HG02623 (cell line): ENCODE measurements at regions not wholly inside any gene's neighbourhood (a gene's known extent, or its start where the extent isn't known, plus 50 kb on each side); places are given as distances from the start of the nearest gene placed in this dataset.
"Not testable (repeated sequence)": the region's sequence is repeated elsewhere in the genome, so short reads cannot be mapped to it uniquely, and the experiment has no call there.

Source experiments
- ATAC-seq: cut with Tn5 transposase; IDR thresholded peaks from one replicate; pipeline ENCODE4 v1.9.1; 2021; ENCODE audit warnings: moderate library complexity; ENCODE audit not compliant: unreplicated experiment

DNA sequence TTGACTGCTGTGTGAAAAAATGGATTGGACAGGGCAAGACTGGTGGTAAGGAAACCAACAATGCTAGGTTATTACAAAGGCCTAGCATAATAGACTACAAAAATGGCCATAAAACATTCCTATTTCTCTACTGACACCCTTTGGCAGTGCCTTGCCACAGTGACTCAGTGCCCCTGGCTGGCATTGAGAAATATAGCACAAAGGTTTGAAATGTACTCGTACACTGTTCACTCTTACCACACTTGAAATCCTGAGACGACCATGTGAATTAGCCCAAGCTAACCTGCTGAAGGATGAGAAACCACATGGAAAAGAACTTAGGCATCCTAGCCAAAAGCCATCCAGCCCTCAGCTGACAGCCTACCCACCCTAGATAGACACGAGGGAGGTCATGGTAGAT lies 149.8 kb upstream of the PALMD start:
- no peak for ATAC-seq

DNA sequence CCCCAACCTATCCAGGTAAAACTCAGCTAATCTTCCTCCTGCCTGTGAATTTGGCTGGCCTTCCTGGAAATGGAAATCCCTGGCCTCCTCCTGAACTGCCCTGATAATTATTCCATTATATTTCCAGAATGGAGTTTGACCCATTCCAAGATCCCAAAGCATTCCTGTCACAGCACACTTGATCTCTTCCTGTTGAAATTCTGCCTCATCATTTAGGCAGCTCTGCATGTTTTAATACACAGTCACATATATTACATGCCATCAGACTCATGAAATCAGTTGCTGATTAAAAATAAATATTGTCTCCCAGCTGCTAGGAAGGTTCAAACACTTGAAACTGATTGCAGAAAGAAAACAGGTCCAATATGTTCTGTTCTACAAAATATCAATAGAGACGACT lies 148.2 kb upstream of the PALMD start:
- no peak for ATAC-seq

DNA sequence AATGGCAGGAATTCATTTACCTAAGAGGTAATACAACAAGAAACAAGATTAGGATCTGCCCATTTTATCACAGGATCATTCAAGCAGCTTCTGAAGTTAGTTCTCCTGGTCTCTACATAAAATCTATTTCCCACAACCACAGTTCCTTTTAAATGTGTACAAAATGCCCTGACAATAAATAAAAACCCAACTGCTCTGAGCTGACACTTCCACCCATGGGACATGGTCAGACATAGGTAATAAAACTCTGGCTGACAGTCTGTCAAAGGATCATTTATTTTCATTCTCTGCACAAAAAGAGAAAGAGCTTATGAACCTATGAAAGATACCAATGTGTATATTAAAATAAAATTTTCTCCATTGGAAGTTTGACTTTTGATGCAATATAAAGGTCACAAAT lies 145.4 kb upstream of the PALMD start:
- ATAC-seq = no peak

DNA sequence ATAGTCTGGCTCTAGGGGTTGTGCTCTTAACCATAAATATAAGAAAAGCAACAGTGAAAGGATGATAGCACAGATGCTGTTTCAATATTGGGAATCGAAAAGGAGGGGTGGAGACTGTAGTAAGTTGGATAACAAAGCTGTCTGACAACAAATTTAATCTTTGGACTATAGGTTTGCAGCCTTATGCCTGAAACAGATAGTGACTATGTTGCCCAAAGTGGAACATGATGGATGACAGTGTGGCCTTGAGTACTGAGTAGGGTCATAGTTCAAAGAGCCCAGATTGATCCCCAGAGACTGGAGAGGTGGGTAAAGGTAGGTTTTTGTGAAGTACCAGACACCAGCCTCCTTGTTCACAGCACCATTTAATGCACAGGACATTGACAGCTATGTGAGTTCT lies 144.0 kb upstream of the PALMD start:
- no peak for ATAC-seq

DNA sequence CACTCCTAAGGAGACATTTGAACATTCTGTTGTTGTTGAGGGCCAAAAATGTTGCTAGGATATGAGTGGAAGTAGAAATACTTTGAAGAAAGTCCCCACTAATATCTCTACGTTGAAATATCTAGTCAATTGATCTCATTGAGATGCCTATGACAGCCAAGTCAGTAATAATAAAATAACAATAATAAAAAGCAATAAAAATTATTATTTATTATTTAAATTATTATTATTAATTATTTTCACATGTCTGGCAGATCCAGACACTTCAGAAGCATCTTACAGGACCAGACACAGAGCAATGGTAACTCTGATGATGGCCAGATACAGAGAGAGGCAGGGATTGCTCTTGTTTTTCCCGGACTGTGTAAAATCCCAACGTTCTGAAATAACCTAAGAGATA lies 143.5 kb upstream of the PALMD start:
- ATAC-seq = no peak

GRCh38 chr1:99503276-99503747 lies 142.6 kb upstream of the PALMD start:
- no peak for ATAC-seq

GRCh38 chr1:99504287-99504686 lies 141.6 kb upstream of the PALMD start:
- no peak for ATAC-seq

DNA sequence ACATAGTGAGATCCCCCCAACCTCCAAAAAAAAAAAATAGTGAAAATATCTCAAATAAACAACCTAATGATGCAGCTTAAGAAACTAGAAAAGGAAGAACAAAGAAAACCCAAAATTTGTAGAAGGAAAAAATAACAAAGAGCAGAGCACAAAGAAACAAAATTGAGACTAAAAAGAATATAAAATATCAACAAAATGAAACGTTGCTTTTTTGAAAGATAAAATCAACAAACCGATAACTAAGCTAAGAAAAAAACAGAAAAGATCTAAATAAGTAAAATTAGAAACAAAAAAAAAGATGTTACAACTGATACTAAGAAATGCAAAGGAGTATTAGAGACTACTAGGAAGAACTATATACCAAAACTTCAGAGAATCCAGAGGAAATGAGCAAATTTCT lies 139.3 kb upstream of the PALMD start:
- no peak for ATAC-seq

GRCh38 chr1:99507446-99507845 lies 138.5 kb upstream of the PALMD start:
- not testable (repeated sequence) for ATAC-seq

DNA sequence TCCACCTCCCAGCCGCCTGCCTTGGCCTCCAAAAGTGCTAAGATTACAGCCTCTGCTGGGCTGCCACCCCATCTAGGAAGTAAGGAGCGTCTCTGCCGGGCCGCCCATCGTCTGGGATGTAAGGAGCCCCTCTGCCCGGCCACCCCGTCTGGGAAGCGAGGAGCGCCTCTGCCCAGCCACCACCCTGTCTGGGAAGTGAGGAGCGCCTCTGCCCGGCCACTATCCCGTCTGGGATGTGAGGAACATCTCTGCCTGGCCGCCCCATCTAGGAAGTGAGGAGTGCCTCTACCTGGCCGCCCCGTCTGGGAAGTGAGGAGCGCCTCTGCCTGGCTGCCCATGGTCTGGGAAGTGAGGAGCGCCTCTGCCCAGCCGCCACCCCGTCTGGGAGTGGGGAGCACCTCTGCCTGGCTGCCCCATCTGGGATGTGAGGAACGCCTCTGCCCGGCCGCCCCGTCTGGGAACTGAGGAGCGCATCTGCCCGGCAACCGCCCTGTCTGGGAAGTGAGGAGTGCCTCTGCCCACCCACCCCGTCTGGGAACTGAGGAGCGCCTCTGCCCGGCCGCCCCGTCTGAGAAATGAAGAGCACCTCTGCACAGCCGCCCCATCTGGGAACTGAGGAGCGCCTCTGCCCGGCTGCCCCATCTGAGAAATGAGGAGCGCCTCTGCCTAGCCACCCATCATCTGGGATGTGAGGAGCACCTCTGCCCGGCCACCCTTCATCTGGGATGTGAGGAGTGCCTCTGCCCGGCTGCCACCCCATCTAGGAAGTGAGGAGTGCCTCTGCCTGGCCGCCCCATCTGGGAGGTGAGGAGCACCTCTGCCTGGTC lies 137.8 kb upstream of the PALMD start:
- no peak for ATAC-seq

DNA sequence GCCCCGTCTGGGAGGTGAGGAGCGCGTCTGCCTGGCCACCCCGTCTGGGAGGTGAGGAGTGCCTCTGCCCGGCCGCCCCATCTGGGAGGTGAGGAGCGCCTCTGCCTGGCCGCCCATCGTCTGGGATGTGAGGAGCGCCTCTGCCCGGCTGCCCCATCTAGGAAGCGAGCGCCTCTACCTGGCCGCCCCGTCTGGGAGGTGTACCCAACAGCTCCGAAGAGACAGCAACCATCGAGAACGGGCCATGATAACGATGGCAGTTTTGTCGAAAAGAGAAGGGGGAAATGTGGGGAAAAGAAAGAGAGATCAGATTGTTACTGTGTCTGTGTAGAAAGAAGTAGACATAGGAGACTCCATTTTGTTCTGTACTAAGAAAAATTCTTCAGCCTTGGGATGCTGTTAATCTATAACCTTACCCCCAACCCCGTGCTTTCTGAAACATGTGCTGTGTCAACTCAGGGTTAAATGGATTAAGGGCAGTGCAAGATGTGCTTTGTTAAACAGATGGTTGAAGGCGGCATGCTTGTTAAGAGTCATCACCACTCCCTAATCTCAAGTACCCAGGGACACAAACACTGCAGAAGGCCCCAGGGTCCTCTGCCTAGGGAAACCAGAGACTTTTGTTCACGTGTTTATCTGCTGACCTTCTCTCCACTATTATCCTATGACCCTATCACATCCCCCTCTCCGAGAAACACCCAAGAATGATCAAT lies 137.0 kb upstream of the PALMD start:
- ATAC-seq = not testable (repeated sequence)

- not testable (repeated sequence) for ATAC-seq
Measured at GRCh38 chr1:99514823-99515552, 130.9 kb upstream of the PALMD start.

DNA sequence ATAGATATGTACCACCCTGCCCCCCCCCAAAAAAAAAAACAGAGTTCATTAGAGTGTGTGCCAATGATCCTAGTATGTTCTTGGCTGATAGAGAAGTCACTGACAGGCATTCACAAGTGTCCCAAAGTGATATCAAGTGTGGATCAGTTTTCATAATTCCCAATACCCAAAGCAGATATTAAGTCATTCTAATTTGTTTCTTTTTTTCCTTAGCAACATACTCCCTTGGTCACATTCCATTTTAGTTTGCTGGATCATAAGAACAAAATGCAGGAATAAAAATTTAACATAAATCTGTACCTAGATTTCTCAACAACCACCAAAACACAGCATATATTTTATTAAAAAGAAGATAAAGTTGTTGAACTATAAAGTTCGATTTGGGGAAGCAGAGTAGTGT lies 129.8 kb upstream of the PALMD start:
- no peak for ATAC-seq

DNA sequence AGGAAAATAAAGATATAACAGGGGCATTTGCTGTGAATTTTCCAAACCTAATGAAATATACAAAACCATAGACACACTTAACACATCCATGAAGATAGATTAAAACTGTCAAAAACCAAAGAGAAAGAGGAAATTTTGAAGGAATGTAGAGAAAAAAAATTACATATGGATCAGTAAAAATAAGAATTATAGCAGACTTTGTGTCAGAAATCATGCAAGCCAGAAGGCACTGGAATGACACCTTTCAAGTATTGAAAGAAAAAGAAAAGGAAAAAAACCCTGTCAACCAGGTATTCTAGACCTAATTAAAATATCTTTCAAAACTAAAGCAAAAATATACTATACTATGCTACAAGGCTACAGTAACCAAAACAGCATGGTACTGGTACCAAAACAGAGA lies 125.8 kb upstream of the PALMD start:
- no peak for ATAC-seq

DNA sequence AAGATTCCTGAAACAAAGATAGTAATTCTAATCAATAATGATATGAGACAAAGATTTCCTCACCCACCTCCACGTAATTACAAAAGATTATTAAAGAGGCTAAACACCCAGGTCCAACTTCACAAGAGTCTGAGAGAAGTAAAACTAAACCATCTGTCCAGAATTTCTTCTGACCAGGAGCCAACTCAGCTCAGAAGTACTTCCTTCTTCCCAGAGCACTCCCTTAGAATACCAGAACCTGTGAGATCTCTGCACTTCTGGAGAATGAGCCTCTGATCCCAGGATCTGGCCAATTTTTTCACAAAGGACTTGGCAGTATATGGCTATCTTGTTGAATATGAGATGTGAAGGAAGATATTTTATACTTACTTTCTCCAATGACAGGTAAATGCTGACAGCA lies 120.6 kb upstream of the PALMD start:
- ATAC-seq = no peak

DNA sequence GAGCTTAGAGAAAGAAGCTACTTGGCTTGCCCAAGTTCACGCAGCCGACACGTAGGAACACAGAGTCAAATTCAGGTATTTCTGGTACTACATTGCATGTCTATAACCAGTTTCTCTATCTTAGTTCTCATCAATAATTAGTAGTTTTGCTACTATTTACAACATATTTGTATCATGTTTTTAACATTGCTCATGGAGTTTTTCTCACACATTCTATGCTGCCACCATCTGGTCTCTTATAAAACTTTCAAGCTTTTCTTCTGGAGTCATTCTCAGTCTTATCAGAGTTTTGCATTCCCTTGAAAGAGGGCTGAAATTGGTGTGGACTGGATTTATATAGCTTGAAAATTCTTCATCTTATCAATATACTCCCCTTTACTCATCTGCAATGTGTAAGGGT lies 118.8 kb upstream of the PALMD start:
- no peak for ATAC-seq

DNA sequence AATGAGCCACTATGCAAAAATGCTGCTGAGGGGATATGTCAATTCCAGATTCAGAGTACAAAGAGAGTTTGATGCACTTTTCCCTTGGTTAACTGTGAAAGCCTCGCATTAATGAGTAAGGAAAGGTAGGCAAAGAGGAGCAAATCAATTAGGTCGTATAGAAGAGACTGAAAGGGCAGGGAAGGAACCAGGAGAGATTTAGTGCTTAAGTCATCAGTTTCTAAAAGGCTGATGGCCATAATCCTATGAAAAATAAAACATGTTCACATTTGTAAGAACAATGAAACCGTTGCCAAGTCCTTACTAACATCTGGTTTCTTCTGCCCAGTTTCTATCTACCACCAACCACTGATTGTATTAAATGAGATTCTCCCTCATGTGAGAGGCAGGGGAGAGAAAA lies 118.4 kb upstream of the PALMD start:
- ATAC-seq = no peak

DNA sequence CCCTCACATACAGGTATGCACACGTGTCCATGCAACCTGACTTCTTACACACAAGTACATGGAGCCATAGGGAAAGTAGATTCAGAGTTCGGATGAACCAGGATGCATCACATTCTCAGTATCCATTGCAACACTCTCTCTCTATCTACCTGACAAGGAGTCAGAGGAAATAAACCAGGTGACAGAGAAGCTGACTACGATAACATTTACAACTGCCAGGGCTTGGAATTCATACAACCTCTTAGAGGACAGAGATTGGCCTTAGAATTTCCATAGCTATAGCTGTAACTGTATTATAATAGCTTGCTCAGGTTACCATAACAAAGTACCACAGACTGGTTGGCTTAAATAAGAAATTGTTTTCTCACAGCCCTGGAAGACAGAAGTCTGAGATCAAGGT lies 116.9 kb upstream of the PALMD start:
- ATAC-seq = no peak

GRCh38 chr1:99531578-99532275 lies 114.2 kb upstream of the PALMD start:
- no peak for ATAC-seq

DNA sequence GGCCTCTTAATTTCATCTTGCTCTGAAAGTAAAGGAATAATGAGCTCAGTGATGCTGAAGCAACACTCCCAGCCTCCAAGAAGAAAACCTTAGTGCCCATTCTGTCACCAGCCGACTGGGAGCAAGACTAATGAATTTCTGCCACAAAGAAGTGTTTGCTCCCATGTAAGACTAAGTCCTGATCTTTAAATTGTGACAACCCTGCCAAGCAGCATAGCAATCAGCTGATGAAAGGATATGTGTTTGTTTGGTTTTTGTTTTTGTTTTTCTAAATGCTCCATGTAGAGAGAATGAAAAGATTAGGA lies 113.7 kb upstream of the PALMD start:
- no peak for ATAC-seq

GRCh38 chr1:99533909-99534637 lies 111.8 kb upstream of the PALMD start:
- no peak for ATAC-seq
